K562 (cell line): ENCODE measurements at regions not wholly inside any gene's neighbourhood (a gene's known extent, or its start where the extent isn't known, plus 50 kb on each side); places are given as distances from the start of the nearest gene placed in this dataset.

Experiments used
- ATAC-seq: fragments of 200-7000 bp; cut with Tn5 transposase; 3 replicates; pipeline ENCODE4 v1.9.1; 2020; ENCODE audit warnings: moderate library complexity
- BruUV-seq: library from RNA; stranded (reverse); fragments of 400-500 nt; replicated peaks from 2 replicates; lab custom pipeline; 2021; lab: Mats Ljungman, UMichigan
- CTCF ChIA-PET: fragments of 300-600 bp; formaldehyde crosslinking; extraction: SDS; loops from one replicate; lab custom pipeline; 2021; ENCODE audit warnings: low intra/inter-chr PET ratio; lab: Yijun Ruan, JAX
- POLR2A ChIA-PET: fragments of 300-600, 350-650 bp; sonication (Branson Sonifier 250); formaldehyde crosslinking; extraction: SDS; loops from one replicate; lab custom pipeline; 2021; ENCODE audit warnings: antibody characterized with exemption, inconsistent platforms; lab: Yijun Ruan, JAX
- DNase-seq, 4 experiments: peaks; one replicate each; pipeline versions ENCODE4 v3.0.0 to v3.0.0-alpha.2; 2011 to 2018; ENCODE audit warnings: low spot score in 3 of 4, mixed read lengths in 3 of 4; ENCODE audit errors: extremely low read depth in 1 of 4
- FAIRE-seq: peaks from 2 replicates; lab custom pipeline; 2011; peaks lifted over from hg19 to GRCh38; lab: Jason Lieb, UNC
- H2AFZ ChIP-seq: 2 replicates; pipeline ENCODE4 v1.6.0; 2011; ENCODE audit warnings: low read depth, low read length, control low read depth, inconsistent platforms
- H3K27ac ChIP-seq: fragments of 200-600 bp; 3 replicates; pipeline ENCODE4 v1.8.0; 2011; ENCODE audit warnings: low read depth, mild to moderate bottlenecking, control low read depth, inconsistent platforms, low read length, moderate library complexity, mixed read lengths; ENCODE audit errors: extremely low read depth
- H3K27me3 ChIP-seq, 2 experiments: fragments of 300-600 bp in 1 of 2; 2 replicates in 1 of 2; 3 replicates in 1 of 2; pipeline versions ENCODE4 v1.6.0 to v1.8.0; 2011; ENCODE audit warnings: inconsistent platforms in 2 of 2, low read length in 2 of 2, mild to moderate bottlenecking in 1 of 2, mixed read lengths in 1 of 2, moderate library complexity in 1 of 2; ENCODE audit not compliant: control insufficient read depth in 2 of 2, insufficient read depth in 2 of 2
- H3K36me3 ChIP-seq: fragments of 300-600 bp; 3 replicates; pipeline ENCODE4 v1.8.0; 2011; ENCODE audit warnings: mild to moderate bottlenecking, low read length, inconsistent platforms; ENCODE audit not compliant: control insufficient read depth, insufficient read depth
- H3K4me1 ChIP-seq, 2 experiments: fragments of 200-600 bp in 1 of 2; replicated peaks in 1 of 2; 2 replicates in 1 of 2; 3 replicates in 1 of 2; pipeline versions ENCODE4 v1.5.1 to v1.8.0; 2011; ENCODE audit warnings: inconsistent platforms in 2 of 2, low read length in 2 of 2, mild to moderate bottlenecking in 1 of 2, mixed read lengths in 1 of 2, moderate library complexity in 1 of 2; ENCODE audit not compliant: control insufficient read depth in 2 of 2, insufficient read depth in 2 of 2
- H3K4me2 ChIP-seq: 2 replicates; pipeline ENCODE4 v1.6.1; 2011; ENCODE audit warnings: low read length, control low read depth, inconsistent platforms, mixed read lengths; ENCODE audit not compliant: insufficient read depth
- H3K4me3 ChIP-seq: fragments of 200-600 bp; sonication (generic), shearing (Covaris generic); 2 replicates; pipeline ENCODE4 v1.5.1; 2016; ENCODE audit warnings: control low read depth, inconsistent platforms
- H3K79me2 ChIP-seq: fragments of 200-600 bp; 3 replicates; pipeline ENCODE4 v1.8.0; 2011; ENCODE audit warnings: low read length, inconsistent platforms; ENCODE audit not compliant: control insufficient read depth, insufficient read depth
- H3K9ac ChIP-seq, 2 experiments: 2 replicates each; pipeline versions ENCODE4 v1.6.0 to v1.6.1; 2011; ENCODE audit warnings: low read depth in 2 of 2, low read length in 2 of 2, control low read depth in 1 of 2, inconsistent platforms in 1 of 2, mild to moderate bottlenecking in 1 of 2, mixed read lengths in 1 of 2; ENCODE audit not compliant: insufficient read depth in 1 of 2
- H3K9me1 ChIP-seq: one replicate; pipeline ENCODE4 v1.6.0; 2011; ENCODE audit warnings: inconsistent platforms, mild to moderate bottlenecking, low read length, moderate library complexity; ENCODE audit not compliant: control insufficient read depth, insufficient read depth
- H3K9me3 ChIP-seq: replicated peaks from 2 replicates; pipeline ENCODE4 v1.5.1; 2011; ENCODE audit warnings: low read depth, low read length, inconsistent platforms; ENCODE audit not compliant: control insufficient read depth, insufficient read depth
- H4K20me1 ChIP-seq: replicated peaks from 2 replicates; pipeline ENCODE4 v1.6.1; 2011; ENCODE audit warnings: low read length, inconsistent platforms, mixed read lengths; ENCODE audit not compliant: control insufficient read depth, insufficient read depth
- ARID2 ChIP-seq: fragments of 450-650 bp; IDR thresholded peaks from 2 replicates; pipeline ENCODE4 v1.6.1; 2017; ENCODE audit warnings: antibody characterized with exemption, mild to moderate bottlenecking
- GABPB2 ChIP-seq: fragments of 250-450 bp; sonication (Bioruptor Pico); conservative IDR thresholded peaks from 2 replicates; pipeline ENCODE4 v1.5.1; 2021; ENCODE audit warnings: mild to moderate bottlenecking
- POLR2A ChIP-seq: fragments of 450-650 bp; conservative IDR thresholded peaks from 2 replicates; pipeline ENCODE4 v1.6.1; 2016
- RAD21 ChIP-seq, 2 experiments: fragments of 250-450 bp in 1 of 2; fragments of 450-650 bp in 1 of 2; sonication (Bioruptor Pico) in 1 of 2; formaldehyde crosslinking in 1 of 2; IDR thresholded peaks in 1 of 2; conservative IDR thresholded peaks in 1 of 2; 2 replicates each; pipeline versions ENCODE4 v1.4.0 to v1.8.0; 2020 to 2022; ENCODE audit warnings: mild to moderate bottlenecking in 2 of 2, moderate library complexity in 1 of 2
- RBM25 ChIP-seq: fragments of 200-400 bp; formaldehyde crosslinking; IDR thresholded peaks from 2 replicates; pipeline ENCODE4 v1.6.1; 2018; ENCODE audit warnings: low read length, low read depth, moderate library complexity; ENCODE audit not compliant: severe bottlenecking
- SMC3 ChIP-seq: conservative IDR thresholded peaks from 2 replicates; pipeline ENCODE4 v1.6.1; 2011; ENCODE audit warnings: low read depth, low read length, improper control_type of control experiment; ENCODE audit not compliant: insufficient read depth
- WGBS: fragments of 100-300 bp; shearing (Covaris generic); methylation state at CpG from one replicate; pipeline ENCODE4 v1.1.6; 2016; ENCODE audit warnings: low coverage, mixed read lengths; ENCODE audit not compliant: insufficient coverage; ENCODE audit errors: missing lambda C conversion rate; 5-methylcytosine and 5-hydroxymethylcytosine counted together
- in situ Hi-C: fragments of 300-500 bp; cut with MboI; formaldehyde crosslinking; loops from 4 replicates; pipeline ENCODE4 v1.15.0; 2018; ENCODE audit warnings: inconsistent platforms, mixed read lengths
- intact Hi-C: fragments of 100-400 bp; cut with micrococcal nuclease; formaldehyde crosslinking; loops from 2 replicates; pipeline ENCODE4 v1.14.2; 2022
- TF ChIP-seq, protein P1 (sequence below), 3 experiments: IDR thresholded peaks in 2 of 3; conservative IDR thresholded peaks in 1 of 3; 2 replicates each; pipeline ENCODE4 v1.5.1; 2011 to 2012; ENCODE audit warnings: low read length in 3 of 3, mild to moderate bottlenecking in 3 of 3, control low read depth in 2 of 3, improper control_type of control experiment in 1 of 3, inconsistent platforms in 1 of 3, low read depth in 1 of 3, mixed read lengths in 1 of 3, moderate library complexity in 1 of 3; ENCODE audit not compliant: insufficient read depth in 2 of 3
- TF ChIP-seq, protein P2 (sequence below): fragments of 450-650 bp; formaldehyde crosslinking; IDR thresholded peaks from 2 replicates; pipeline ENCODE4 v1.4.0; 2020; ENCODE audit warnings: mild to moderate bottlenecking, moderate library complexity

DNA sequence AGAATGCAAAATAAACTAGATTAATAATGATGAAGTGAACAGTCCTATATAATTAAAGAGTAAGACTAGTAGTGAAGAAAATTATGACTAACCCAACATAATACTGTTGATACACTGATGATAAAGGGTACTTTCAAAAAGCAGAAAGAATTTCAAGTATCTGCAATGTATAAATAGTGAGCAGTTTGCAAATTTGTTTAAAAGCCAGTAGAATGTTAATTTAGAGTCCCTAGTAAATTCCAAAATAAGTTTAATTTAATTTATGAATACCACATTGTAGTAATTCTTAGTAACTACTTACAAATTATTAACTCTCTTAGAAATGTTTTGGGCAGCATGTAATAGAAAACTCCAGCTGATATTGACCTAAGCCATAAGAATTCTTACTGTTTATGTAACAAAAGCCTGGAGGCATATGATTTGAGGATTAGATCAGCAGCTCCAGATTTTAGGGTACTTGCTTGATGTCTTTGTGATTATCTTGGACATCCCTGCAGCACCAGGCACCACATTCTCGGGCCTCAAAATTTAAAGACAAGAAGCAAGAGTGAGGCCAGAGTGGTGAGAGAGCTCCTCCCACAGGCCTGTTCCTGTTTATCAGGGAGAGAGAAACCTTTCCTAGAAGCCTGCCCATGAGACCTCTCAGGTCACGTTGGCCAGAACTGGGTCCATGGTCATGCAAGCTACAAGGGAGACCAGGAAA, 67.6 kb upstream of the TDRD3 start:
- Histone ChIP-seq H3K36me3 (no peaks in the 10 kb centered on the region), H3K4me1 (no peaks in the 10 kb centered on the region; a peak in 1 of 5 replicates), H3K4me3 (no peak overlapping the region), H3K4me2 (no peak overlapping the region), H3K27ac (no peak overlapping the region), H3K27me3 (no peaks in the 10 kb centered on the region), H2AFZ (no peak overlapping the region), H3K9ac (no peak overlapping the region), H3K9me3 (no peaks in the 10 kb centered on the region), H3K79me2 (no peaks in the 10 kb centered on the region), H4K20me1 (no peaks in the 10 kb centered on the region), H3K9me1 (no peaks in the 10 kb centered on the region)
- intact Hi-C loops (loop anchor here (2.0 to 5.0 kb wide), 2 partner anchors 103 to 647 kb away; no protein-coding TSS in a partner anchor), in situ Hi-C loops (loop anchor here (25.0 kb wide), 1 partner anchor 942 kb away; no protein-coding TSS in a partner anchor)
- FAIRE-seq = peak; percentile 89
- ATAC-seq = peak; percentile 96
- no TSS peak for BruUV-seq
- DNase-seq = peak; percentile 32 to 70 (median 38)
- 0% methylated on average over 2 of the region's 2 CpGs for WGBS
- POLR2A ChIA-PET = interaction anchor here (0.7 kb wide), 1 partner anchor 42 kb away, joined by 3 read pairs; no protein-coding TSS in a partner anchor
- CTCF ChIA-PET = interaction anchor here (0.6 to 1.3 kb wide), 2 partner anchors 520 to 649 kb away, joined by 3 read pairs; no protein-coding TSS in a partner anchor
- TF ChIP-seq SMC3 (peak; percentile 40; the same call in 1 of the 2 replicates), RAD21 (CRISPR knock-in tag; conservative IDR thresholded peaks at IDR 0.05 in 1 of 2, IDR thresholded peaks at IDR 0.05 in 1 of 2) (peak; percentile 65 to 81), RBM25 (no peak), POLR2A (no peak), ARID2 (peak; percentile 45; the same call in 1 of the 2 replicates), GABPB2 (CRISPR knock-in tag) (no peak)
- TF ChIP-seq, protein P1, sequence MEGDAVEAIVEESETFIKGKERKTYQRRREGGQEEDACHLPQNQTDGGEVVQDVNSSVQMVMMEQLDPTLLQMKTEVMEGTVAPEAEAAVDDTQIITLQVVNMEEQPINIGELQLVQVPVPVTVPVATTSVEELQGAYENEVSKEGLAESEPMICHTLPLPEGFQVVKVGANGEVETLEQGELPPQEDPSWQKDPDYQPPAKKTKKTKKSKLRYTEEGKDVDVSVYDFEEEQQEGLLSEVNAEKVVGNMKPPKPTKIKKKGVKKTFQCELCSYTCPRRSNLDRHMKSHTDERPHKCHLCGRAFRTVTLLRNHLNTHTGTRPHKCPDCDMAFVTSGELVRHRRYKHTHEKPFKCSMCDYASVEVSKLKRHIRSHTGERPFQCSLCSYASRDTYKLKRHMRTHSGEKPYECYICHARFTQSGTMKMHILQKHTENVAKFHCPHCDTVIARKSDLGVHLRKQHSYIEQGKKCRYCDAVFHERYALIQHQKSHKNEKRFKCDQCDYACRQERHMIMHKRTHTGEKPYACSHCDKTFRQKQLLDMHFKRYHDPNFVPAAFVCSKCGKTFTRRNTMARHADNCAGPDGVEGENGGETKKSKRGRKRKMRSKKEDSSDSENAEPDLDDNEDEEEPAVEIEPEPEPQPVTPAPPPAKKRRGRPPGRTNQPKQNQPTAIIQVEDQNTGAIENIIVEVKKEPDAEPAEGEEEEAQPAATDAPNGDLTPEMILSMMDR (IDR thresholded peaks at IDR 0.05 in 2 of 3, conservative IDR thresholded peaks at IDR 0.05 in 1 of 3; ENCODE audit: insufficient read depth in 2 of 3, low read depth in 1 of 3, low read length in 3 of 3) = peak; percentile 58 to 73 (median 65)
- TF ChIP-seq, protein P2, sequence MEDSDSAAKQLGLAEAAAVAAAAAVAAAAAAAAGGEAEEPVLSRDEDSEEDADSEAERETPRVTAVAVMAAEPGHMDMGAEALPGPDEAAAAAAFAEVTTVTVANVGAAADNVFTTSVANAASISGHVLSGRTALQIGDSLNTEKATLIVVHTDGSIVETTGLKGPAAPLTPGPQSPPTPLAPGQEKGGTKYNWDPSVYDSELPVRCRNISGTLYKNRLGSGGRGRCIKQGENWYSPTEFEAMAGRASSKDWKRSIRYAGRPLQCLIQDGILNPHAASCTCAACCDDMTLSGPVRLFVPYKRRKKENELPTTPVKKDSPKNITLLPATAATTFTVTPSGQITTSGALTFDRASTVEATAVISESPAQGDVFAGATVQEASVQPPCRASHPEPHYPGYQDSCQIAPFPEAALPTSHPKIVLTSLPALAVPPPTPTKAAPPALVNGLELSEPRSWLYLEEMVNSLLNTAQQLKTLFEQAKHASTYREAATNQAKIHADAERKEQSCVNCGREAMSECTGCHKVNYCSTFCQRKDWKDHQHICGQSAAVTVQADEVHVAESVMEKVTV (CRISPR knock-in tag) = 0 out of 2 replicates have a peak, but pooled peaks have one; percentile 41
